H9 (cell line): ENCODE measurements at regions not wholly inside any gene's neighbourhood (a gene's known extent, or its start where the extent isn't known, plus 50 kb on each side); places are given as distances from the start of the nearest gene placed in this dataset.

ENCODE experiments used
- DNase-seq: peaks from one replicate; pipeline ENCODE4 v3.0.0-alpha.2; 2017
- H2AFZ ChIP-seq: one replicate; pipeline ENCODE4 v1.6.1; 2013; ENCODE audit warnings: mild to moderate bottlenecking, low read length, control low read depth, moderate library complexity
- H2AK5ac ChIP-seq: 2 replicates; pipeline ENCODE4 v1.6.1; 2013; ENCODE audit warnings: low read length, control low read depth, mixed read lengths; ENCODE audit not compliant: insufficient read length
- H2BK120ac ChIP-seq: one replicate; pipeline ENCODE4 v1.6.1; 2013; ENCODE audit warnings: low read depth, mild to moderate bottlenecking, low read length, control low read depth, inconsistent platforms; ENCODE audit not compliant: poor library complexity, severe bottlenecking
- H2BK12ac ChIP-seq: 2 replicates; pipeline ENCODE4 v1.6.1; 2013; ENCODE audit warnings: low read length, control low read depth, mixed read lengths, low read depth; ENCODE audit not compliant: insufficient read length
- H2BK15ac ChIP-seq: 2 replicates; pipeline ENCODE4 v1.6.1; 2013; ENCODE audit warnings: low read depth, low read length, control low read depth
- H2BK20ac ChIP-seq: one replicate; pipeline ENCODE4 v1.6.1; 2013; ENCODE audit warnings: low read depth, mild to moderate bottlenecking, low read length, control low read depth, inconsistent platforms; ENCODE audit not compliant: poor library complexity, severe bottlenecking
- H2BK5ac ChIP-seq: 2 replicates; pipeline ENCODE4 v1.6.1; 2013; ENCODE audit warnings: low read length, control low read depth, mixed read lengths; ENCODE audit not compliant: insufficient read length
- H3K14ac ChIP-seq: 2 replicates; pipeline ENCODE4 v1.6.1; 2013; ENCODE audit warnings: low read length, control low read depth; ENCODE audit not compliant: insufficient read depth
- H3K18ac ChIP-seq: 2 replicates; pipeline ENCODE4 v1.6.1; 2013; ENCODE audit warnings: low read depth, mild to moderate bottlenecking, mixed read lengths, low read length, control low read depth; ENCODE audit not compliant: insufficient read length
- H3K23ac ChIP-seq: 2 replicates; pipeline ENCODE4 v1.6.1; 2013; ENCODE audit warnings: low read length, control low read depth, mixed read lengths, low read depth; ENCODE audit not compliant: insufficient read length
- H3K23me2 ChIP-seq: 2 replicates; pipeline ENCODE4 v1.6.1; 2013; ENCODE audit warnings: low read depth, mild to moderate bottlenecking, mixed read lengths, low read length, control low read depth; ENCODE audit not compliant: insufficient read length, poor library complexity, severe bottlenecking
- H3K27ac ChIP-seq: 2 replicates; pipeline ENCODE4 v1.5.1; 2013; ENCODE audit warnings: low read length, control low read depth, mixed read lengths, low read depth; ENCODE audit not compliant: insufficient read length
- H3K27me3 ChIP-seq: 2 replicates; pipeline ENCODE4 v1.6.1; 2013; ENCODE audit warnings: low read length, control low read depth, inconsistent platforms; ENCODE audit not compliant: insufficient read depth
- H3K4ac ChIP-seq: 2 replicates; pipeline ENCODE4 v1.6.1; 2013; ENCODE audit warnings: low read depth, mild to moderate bottlenecking, control low read depth, inconsistent platforms, low read length, moderate library complexity
- H3K4me1 ChIP-seq: 2 replicates; pipeline ENCODE4 v1.6.1; 2013; ENCODE audit warnings: low read length, control low read depth, inconsistent platforms; ENCODE audit not compliant: insufficient read depth
- H3K4me2 ChIP-seq: 2 replicates; pipeline ENCODE4 v1.6.1; 2013; ENCODE audit warnings: low read length, control low read depth, mixed read lengths; ENCODE audit not compliant: insufficient read length, insufficient read depth
- H3K56ac ChIP-seq: 2 replicates; pipeline ENCODE4 v1.6.1; 2013; ENCODE audit warnings: low read depth, mild to moderate bottlenecking, mixed read lengths, low read length, control low read depth; ENCODE audit not compliant: insufficient read length
- H3K79me1 ChIP-seq: 2 replicates; pipeline ENCODE4 v1.6.1; 2013; ENCODE audit warnings: low read depth, mild to moderate bottlenecking, moderate library complexity, low read length, control low read depth, inconsistent platforms; ENCODE audit not compliant: insufficient read depth, poor library complexity, severe bottlenecking
- H3K79me2 ChIP-seq: 2 replicates; pipeline ENCODE4 v1.6.1; 2013; ENCODE audit warnings: low read length, control low read depth, inconsistent platforms; ENCODE audit not compliant: insufficient read depth
- H3K9ac ChIP-seq: 2 replicates; pipeline ENCODE4 v1.6.1; 2013; ENCODE audit warnings: low read length, control low read depth, mixed read lengths; ENCODE audit not compliant: insufficient read length; ENCODE audit errors: extremely low read depth
- H3K9me3 ChIP-seq: one replicate; pipeline ENCODE4 v1.6.1; 2013; ENCODE audit warnings: low read depth, low read length, inconsistent platforms; ENCODE audit not compliant: control insufficient read depth
- H3T11ph ChIP-seq: one replicate; pipeline ENCODE4 v1.6.1; 2013; ENCODE audit warnings: mild to moderate bottlenecking, low read length, control low read depth, inconsistent platforms
- H4K20me1 ChIP-seq: one replicate; pipeline ENCODE4 v1.6.1; 2013; ENCODE audit not compliant: control insufficient read depth, insufficient read length, insufficient read depth
- H4K5ac ChIP-seq: 2 replicates; pipeline ENCODE4 v1.6.1; 2013; ENCODE audit warnings: low read depth, mild to moderate bottlenecking, mixed read lengths, low read length, control low read depth; ENCODE audit not compliant: insufficient read length
- H4K8ac ChIP-seq: replicated peaks from 2 replicates; pipeline ENCODE4 v1.6.1; 2013; ENCODE audit warnings: low read length, control low read depth, mixed read lengths, low read depth; ENCODE audit not compliant: insufficient read length
- H4K91ac ChIP-seq: 2 replicates; pipeline ENCODE4 v1.6.1; 2013; ENCODE audit warnings: low read depth, mild to moderate bottlenecking, moderate library complexity, mixed read lengths, low read length, control low read depth; ENCODE audit not compliant: insufficient read length
- H3K27ac Mint-ChIP-seq, 3 experiments: 2 replicates in 2 of 3; 3 replicates in 1 of 3; pipeline ENCODE4 v1.8.0; 2020 to 2021; ENCODE audit warnings: mixed read lengths in 3 of 3, mild to moderate bottlenecking in 1 of 3, moderate library complexity in 1 of 3
- H3K27me3 Mint-ChIP-seq: 2 replicates; pipeline ENCODE4 v1.8.0; 2021; ENCODE audit warnings: low read depth, mild to moderate bottlenecking, moderate library complexity, mixed read lengths
- H3K36me3 Mint-ChIP-seq, 3 experiments: 2 replicates in 2 of 3; 3 replicates in 1 of 3; pipeline ENCODE4 v1.8.0; 2020 to 2021; ENCODE audit warnings: low read depth in 3 of 3, mixed read lengths in 3 of 3; ENCODE audit not compliant: insufficient read depth in 1 of 3
- H3K4me1 Mint-ChIP-seq, 2 experiments: 2 replicates each; pipeline ENCODE4 v1.8.0; 2020; ENCODE audit warnings: mixed read lengths in 2 of 2
- H3K4me3 Mint-ChIP-seq, 2 experiments: 2 replicates in 1 of 2; 3 replicates in 1 of 2; pipeline ENCODE4 v1.8.0; 2020 to 2021; ENCODE audit warnings: mild to moderate bottlenecking in 2 of 2, mixed read lengths in 2 of 2, moderate library complexity in 1 of 2
- H3K9me3 Mint-ChIP-seq, 2 experiments: 2 replicates in 1 of 2; 3 replicates in 1 of 2; pipeline ENCODE4 v1.8.0; 2020; ENCODE audit warnings: mild to moderate bottlenecking in 2 of 2, mixed read lengths in 2 of 2, moderate library complexity in 1 of 2
- CTCF ChIP-seq: fragments of 200-600 bp; sonication (generic); conservative IDR thresholded peaks from 3 replicates; pipeline ENCODE4 v1.8.0; 2021; ENCODE audit warnings: antibody characterized with exemption, mild to moderate bottlenecking
- WGBS: extraction: QIAGEN DNeasy Blood & Tissue Kit; methylation state at CpG from one replicate; pipeline ENCODE4 v1.1.7; 2013; ENCODE audit warnings: missing lambda C conversion rate, low lambda C conversion rate, mixed read lengths; ENCODE audit not compliant: insufficient read length; ENCODE audit errors: extremely low coverage; 5-methylcytosine and 5-hydroxymethylcytosine counted together

DNA sequence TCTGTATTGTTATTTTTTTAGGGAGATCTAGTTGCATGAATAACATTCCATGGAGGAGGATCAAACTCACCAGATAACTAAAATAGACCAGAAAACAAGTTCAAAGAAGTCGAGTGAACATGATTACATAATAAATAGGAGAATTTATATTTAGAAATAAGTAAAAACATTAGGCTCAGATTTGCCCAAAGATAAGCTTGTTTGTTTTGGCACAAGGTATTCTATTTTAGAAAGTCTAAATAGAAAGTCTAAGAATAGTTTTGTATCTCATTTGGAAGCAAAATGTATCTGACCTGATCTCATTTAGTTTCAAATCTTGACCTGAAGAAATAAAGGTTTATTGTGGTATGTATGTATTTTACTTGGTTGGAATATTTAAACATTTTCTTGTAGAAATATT is 670.6 kb upstream of the GALNTL6 start:
- Histone ChIP-seq H3T11ph (no peak overlapping the region), H2BK15ac (no peak overlapping the region), H3K18ac (no peak overlapping the region), H2BK120ac (no peak overlapping the region), H3K4ac (no peak overlapping the region), H2BK20ac (no peak overlapping the region), H3K27ac (no peak overlapping the region), H2AK5ac (no peak overlapping the region), H3K4me2 (no peak overlapping the region), H2BK5ac (no peak overlapping the region), H4K8ac (no peak overlapping the region), H3K27me3 (no peaks in the 10 kb centered on the region), H2BK12ac (no peak overlapping the region), H4K91ac (no peak overlapping the region), H4K20me1 (no peaks in the 10 kb centered on the region), H3K14ac (no peak overlapping the region), H3K23ac (no peak overlapping the region), H3K23me2 (no peaks in the 10 kb centered on the region), H3K79me1 (no peaks in the 10 kb centered on the region), H3K9me3 (no peaks in the 10 kb centered on the region), H4K5ac (no peak overlapping the region), H2AFZ (no peak overlapping the region), H3K56ac (no peak overlapping the region), H3K79me2 (no peaks in the 10 kb centered on the region), H3K9ac (no peak overlapping the region), H3K4me1 (no peaks in the 10 kb centered on the region)
- WGBS: no CpG with 5 or more reads among the region's 1 CpG
- TF ChIP-seq CTCF: no peak
- H3K27ac Mint-ChIP-seq: no peak overlapping the region
- H3K36me3 Mint-ChIP-seq: no peaks in the 10 kb centered on the region; a peak in 1 of 7 replicates
- no peaks in the 10 kb centered on the region for H3K27me3 Mint-ChIP-seq
- no peak overlapping the region for H3K4me3 Mint-ChIP-seq
- DNase-seq: no peak
- H3K9me3 Mint-ChIP-seq: no peaks in the 10 kb centered on the region
- H3K4me1 Mint-ChIP-seq: 0 out of 4 replicates have a peak, but pooled peaks cover 0 to 2% of the 10 kb centered on the region in 2 experiments
